CMK (cell line): ENCODE measurements at regions not wholly inside any gene's neighbourhood (a gene's known extent, or its start where the extent isn't known, plus 50 kb on each side); places are given as distances from the start of the nearest gene placed in this dataset.
"Not testable (repeated sequence)": the region's sequence is repeated elsewhere in the genome, so short reads cannot be mapped to it uniquely, and the experiment has no call there.

ENCODE experiments used
- DNase-seq: peaks from one replicate; pipeline ENCODE4 v3.0.0-alpha.2; 2010; ENCODE audit warnings: low read depth

DNA sequence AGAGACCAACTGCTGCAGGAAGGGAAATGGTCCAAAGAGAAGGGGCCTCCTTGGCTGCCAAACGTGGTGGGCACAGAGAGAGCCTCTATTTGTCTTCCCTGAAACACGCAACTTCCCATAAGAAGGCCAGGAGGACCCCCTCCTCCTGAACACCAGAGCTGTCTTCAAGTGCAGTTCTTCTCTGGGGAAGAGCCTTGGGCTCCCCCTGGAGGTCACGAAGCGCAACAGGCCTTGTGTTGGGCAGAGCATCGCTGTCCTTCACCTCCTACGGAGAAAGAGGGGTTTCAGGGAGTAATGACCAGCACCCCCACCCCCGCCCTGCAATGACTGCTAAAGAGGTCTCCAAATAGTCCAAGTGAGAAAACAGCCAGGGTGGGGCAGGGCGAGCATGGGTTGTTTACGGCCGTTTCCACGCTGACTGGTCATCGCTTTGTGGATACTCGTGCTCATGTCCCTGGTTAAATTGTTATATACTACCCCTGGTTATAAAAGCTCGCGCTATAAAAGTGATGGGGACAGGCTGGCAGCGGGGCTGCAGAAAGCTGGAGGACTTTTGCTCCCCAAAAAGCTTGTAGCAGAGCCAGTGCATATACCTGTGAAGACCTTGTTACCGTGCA, 397.5 kb upstream of the ATP10A start:
- peak; percentile 15 for DNase-seq

DNA sequence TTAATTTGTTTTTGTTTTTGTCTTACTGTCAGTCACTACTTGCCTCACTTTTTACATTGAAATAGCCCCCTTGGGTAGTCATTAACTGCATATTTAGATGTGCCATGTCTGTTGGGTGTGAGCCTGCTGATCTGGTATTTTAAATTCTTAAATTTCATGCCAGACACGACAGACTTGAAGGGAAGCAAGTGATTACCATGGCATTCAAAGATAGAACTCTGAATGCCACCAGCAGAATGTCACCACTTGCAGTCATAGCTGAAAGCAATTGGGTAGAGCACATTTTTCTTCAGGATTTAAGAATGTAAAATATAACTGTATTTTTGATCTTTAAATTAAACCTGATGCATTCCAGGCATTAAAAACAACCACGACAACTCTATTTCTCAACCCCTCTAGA, 396.5 kb upstream of the ATP10A start:
- DNase-seq = no peak

DNA sequence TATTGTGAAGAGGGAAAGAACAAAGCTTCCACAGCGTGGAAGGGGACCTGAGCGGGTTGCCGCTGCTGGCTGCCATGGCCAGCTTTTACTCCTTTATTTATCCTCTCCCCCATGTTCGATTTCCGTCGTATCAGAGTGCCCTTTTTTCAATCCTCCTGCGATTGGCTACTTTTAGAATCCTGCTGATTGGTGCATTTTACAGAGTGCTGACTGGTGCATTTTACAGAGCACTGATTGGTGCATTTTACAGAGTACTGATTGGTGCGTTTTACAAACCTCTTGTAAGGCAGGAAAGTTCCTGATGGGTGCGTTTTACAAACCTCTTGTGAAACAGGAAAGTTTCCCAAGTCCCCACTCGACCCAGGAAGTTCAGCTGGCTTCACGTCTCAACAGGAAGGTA, 381.7 kb upstream of the ATP10A start:
- not testable (repeated sequence) for DNase-seq

DNA sequence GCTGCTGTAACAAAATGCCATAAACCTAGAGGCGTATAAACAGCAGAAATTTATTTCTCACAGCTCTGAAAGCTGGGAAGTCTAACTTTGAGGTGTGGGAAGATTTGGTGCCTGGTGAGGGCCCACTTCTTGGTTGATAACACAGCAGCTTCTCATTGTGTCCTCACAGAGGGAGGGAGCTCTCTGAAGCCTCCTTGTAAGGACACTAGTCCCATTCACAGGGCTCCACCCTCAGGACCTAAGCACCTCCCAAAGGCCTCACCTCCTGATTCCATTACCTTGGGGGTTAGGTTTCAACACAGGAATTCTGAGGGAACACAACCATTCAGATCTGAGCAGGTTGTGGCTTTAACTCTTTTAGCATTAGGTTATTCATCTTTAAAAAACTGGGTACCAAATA, 380.3 kb upstream of the ATP10A start:
- DNase-seq = no peak

DNA sequence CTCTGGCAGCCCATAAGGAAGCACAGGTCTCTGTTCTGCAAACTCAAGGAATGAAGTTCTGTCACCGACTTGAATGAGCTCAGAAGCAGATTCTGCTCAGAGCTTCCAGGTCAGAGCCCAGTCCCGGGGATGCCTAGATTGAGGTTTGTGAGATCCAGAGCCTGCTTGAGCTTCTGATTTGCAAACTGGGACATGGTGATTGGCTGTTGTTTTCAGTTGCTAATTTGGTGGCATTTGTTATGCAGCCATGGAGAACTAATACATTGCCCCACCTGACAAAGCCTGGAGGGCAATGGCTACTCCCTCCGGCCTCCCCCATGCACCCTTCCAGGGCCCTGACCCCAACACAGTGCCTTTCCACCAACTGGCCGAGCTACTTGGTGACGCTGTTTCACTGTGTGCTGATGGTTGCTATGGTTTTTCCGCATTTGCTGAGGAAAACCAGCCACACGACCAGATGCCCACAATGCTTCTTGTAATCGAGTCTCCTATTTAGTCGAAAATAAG, 379.5 kb upstream of the ATP10A start:
- DNase-seq = no peak

DNA sequence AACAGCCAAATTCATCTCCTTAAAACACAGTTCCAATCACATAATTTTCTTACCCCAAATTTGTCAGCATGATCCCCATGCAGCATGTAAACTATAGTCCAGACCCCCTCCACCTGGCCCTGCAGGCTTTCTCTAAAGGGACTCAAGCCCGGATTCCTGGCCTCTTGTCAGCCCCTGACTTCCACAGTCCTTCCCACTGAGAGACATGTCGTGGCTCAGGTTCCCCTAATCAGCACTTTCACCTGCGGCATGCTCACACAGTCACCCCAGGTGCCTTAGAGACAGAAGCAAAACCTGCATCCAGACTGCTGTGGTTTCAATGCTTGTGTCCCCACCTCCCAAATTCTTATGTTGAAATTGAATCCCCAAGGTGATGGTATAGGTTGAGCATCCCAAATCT, 372.7 kb upstream of the ATP10A start:
- no peak for DNase-seq

DNA sequence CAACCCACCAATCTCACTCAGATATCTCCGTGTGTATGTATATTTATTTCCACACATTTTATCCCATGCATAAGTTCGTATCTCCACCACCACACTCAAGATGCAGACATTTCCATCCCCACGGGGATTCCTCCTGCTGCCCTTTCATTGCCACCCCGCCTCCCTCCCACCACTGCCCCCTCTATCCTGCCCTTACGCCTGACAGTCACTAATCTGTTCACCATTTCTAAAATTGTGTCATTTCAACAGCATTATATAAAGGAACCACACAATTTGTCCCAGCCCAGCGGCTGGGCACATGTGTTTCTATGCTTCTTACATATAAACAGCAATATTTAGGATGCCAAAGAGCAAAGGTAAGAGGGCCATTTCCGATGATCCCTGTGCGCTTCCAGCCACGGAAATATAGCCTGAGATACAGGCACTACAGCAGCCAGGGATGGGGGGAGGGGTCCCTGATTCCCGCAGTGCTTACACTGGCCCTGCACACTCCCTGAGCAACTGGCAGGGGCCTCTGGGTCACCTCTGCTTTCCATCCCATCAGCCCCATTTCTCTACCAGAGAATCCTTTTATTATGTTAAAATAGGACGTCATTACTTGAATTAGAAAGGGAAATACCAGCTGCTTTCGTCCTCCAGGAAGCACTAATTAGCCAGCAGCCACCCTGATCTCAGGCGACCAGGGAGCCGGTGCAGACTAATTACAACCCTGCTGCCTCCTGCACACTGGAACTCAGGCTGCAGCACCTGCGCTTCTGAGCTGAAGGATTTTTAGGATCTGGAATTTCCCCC, 372.0 kb upstream of the ATP10A start:
- DNase-seq = no peak

DNA sequence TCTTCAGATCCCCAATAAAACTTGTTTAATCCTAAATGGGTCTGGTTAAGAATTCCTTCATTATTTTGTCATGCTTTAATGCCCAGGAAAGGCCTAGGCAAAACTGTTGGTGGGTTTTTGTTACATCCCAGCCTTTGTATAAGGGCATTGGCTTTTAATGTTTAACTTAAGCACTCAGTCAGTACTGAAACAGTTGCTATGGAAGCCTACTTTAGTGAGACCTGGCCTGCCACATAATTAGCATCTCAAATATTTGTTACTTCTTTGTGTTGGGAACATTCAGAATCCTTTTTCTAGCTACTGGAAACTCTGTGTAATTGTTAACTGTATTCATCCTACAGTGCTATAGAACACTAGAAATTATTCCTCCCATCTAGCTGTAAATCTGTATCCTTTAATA, 369.6 kb upstream of the ATP10A start:
- DNase-seq = no peak

DNA sequence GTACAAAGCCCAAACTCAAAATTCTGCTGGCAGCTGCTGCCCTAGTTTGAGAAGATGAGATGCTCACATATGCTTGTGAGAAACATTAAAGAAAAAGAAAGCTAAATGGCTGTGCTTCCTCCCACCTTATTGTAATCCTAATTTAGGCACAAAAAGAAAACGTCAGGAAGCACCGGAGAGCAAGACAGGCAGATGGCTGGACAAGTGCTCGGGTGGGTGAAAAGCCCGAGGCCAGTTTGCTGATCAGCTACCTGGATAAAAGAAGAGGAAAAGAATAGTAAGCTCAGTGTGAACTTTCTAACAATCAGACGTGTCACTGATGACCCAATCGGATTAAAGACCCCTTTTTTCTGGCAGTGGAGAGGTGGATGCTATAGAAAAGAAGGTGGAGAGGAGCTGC, 368.0 kb upstream of the ATP10A start:
- no peak for DNase-seq

DNA sequence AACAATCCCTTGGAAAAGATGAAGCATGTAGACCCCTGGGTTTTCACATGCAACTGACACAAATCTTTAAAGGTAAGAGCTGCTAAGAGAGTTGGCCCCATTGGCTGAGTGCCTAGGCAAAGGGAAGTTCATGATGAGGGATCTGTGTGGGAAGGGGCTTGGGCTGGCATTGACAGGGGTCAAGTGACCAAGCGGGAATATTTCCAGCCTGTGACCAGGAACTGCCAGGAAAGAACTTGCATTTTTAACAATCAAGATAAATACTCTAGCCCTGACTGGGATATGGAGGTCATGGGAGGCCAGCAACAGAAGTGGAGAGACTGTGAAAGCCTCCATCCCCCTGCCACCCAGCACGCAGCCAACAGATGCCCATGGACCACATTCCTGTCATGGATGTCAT, 361.1 kb upstream of the ATP10A start:
- no peak for DNase-seq

DNA sequence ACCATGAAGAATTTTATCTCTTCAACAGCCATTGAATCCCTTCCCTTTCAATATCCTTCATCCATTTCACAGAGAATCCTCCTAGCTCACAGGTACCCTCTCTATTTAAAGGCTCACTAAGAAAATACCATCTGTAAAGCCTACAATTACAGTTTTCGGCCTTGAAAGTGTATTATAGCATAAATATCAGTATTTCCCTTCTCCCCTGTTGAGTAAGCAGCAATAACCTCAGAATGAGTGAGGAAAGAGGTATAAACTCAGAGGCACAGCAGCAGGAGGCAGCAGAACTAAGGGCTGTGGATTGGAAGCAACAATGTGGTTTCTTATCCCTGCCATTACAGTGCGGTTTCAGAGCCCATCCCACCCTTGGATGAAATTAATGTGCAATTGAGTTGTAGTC, 360.6 kb upstream of the ATP10A start:
- DNase-seq = no peak

DNA sequence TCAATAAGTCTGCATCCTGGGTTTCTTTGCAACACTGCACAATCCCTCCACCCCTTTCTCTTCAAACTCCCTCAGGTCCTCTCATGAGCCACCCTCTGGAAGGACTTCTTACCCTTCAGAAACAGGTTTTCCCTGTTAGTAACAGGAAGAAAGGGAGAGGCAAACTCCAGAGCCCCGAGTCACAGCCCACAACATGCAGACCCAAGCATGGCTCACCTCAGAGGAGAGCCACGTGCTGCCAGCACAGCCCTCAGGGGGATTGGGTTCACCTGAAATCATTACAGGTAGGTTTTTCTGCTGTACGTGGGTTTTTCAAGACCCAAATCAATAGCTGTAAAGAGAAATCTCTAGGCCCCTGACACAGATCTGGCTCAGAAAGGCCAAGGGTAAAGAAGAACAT, 359.7 kb upstream of the ATP10A start:
- DNase-seq = no peak

DNA sequence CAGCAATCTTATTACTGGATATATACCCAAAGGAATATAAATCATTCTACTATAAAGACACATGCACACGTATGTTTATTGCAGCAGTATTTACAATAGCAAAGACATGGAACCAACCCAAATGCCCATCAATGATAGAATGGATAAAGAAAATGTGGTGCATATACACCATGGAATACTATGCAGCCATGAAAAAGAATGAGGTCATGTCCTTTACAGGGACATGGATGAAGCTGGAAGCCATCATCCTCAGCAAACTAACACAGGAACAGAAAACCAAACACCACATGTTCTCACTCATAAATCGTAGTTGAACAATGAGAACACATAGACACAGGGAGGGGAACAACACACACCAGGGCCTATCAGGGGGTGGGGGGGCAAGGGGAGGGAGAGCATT, 353.9 kb upstream of the ATP10A start:
- not testable (repeated sequence) for DNase-seq

DNA sequence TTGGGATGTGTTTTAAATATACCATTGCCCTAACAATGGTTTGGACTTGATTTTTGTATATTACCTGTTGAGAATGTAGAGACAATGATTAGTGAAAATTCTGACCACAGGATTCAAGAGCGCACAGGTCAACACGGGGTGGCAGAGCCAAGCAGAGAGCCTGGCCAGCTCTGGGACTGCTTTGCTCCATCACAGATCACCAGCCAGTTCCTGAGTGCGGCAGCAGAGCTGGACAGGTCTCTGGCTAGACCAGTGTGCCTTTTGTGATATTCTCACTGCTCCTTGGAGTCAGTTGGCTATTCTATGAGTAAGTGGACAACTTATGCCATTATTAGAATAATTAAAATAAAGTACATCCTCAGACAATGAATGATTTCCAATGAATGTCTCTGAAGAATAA, 351.2 kb upstream of the ATP10A start:
- no peak for DNase-seq

DNA sequence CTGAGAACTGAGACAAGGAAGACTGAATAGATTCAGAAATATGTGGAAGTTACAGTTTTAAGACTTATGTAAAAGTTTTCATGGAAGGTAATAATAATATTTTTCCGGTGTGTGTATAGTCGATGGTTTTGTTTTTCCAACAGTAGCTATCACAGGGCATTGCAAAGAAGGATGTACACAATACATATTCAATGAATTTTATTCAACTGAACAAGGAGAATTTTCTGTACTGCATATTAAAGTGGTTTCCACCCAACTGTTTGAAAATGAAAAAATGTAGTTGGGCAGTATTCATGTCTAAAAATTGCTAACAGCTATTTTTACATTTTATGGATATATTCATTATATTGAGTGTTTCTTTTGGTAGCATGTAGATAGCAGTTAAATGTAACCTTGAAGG, 350.3 kb upstream of the ATP10A start:
- no peak for DNase-seq

DNA sequence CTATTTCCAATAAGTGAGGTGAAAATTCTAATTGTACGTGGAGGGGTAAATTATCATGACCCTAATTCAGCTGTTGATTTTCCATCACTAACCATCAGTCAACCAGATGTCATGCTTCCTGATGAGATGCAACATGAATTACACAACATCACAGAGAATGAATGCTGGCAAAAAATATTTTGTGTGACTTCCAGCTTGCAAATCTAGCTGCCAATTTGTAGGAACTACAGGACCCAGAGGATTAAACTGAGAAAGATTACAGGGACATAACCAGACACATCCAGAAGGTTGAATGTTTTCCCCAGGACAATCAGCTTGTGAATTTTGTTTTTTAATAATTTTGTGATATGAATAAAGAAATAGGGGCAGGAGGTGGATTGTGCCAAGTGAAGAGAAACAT, 349.0 kb upstream of the ATP10A start:
- no peak for DNase-seq

DNA sequence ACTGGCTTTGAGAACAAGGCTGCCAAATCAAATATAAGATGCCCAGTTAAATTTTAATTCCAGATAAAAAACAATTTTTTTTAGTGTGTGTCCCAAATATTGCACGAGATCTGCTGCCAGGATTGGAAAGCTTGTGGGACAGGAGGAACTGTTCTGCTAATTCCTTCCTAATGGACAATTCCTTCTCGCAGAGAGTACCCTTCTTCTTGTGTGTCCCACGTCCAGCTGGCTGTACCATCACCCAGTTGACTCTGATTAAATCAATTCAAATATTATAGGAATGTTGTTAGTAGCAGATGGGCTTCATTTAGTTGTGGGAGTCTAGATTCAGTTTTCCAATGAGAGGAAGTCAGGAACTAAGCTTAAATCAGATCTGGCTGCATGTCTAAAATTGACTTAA, 347.9 kb upstream of the ATP10A start:
- no peak for DNase-seq

DNA sequence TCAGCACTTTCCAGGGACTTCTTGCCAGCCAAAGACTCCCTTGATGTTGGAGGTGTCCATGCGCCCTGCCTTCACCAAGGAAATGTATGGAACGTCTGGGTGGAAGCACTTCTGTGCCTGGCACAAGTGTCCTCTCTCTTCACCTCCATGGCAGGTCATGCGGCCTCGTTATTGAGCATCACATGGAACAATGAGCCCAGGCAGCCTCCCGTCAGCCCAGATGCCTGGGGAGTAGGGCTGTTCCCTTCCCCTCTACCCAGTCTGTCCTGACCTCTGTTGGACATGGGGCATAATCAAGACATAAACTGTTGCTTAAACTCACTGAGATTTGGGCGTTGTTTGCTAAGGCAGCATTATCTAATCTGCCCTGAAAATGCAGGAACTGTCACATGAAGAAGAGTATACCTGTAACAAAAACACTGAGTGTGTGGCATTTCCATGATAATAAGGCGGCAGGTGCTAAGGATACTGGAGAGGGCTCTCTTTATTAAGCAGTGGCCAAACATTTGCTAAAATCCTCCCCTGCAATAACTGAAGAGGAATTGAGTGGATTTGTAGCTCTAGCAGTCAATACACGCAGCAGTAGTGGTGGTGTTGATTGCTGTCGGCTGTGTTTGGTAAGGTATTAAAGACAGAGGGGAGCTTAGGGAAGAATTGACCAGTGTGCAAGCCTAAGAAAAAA, 338.2 kb upstream of the ATP10A start:
- DNase-seq = no peak

DNA sequence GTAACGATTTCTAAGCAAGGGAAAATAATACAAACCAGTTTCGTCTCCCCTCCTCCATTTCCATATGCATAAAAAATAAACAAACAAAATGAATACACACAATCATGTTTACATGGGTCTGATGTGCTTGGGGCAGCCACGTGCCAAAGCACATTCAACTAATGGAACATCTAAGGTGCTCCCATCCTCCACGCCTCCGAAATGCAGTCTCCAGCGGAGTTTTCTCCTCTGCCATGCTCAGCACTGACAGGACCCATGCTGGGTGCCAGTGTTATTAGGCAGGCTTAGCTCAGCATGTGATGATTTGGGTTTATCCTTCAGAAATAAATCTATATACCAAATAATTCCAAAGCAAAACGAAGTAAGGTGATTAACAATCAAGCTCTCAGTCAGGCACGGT, 337.3 kb upstream of the ATP10A start:
- no peak for DNase-seq

DNA sequence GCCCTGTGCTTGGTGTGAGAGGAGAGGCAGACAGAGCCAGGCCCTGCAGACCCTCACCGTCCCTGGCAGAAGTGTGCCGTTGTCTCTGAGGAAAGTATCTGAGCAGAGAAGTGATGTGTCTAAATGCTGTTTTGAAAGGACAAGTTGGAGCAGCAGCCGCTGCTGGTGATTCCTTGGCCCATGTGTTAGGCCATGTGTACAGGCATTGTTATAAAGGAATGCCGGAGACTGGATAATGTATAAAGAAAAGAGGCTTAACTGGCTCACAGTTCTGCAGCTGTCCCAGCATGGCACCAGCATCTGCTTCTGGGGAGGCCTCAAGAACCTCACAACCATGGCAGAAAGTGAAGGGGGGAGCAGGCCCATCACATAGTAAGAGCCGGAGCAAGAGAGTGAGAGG, 334.6 kb upstream of the ATP10A start:
- DNase-seq = no peak

DNA sequence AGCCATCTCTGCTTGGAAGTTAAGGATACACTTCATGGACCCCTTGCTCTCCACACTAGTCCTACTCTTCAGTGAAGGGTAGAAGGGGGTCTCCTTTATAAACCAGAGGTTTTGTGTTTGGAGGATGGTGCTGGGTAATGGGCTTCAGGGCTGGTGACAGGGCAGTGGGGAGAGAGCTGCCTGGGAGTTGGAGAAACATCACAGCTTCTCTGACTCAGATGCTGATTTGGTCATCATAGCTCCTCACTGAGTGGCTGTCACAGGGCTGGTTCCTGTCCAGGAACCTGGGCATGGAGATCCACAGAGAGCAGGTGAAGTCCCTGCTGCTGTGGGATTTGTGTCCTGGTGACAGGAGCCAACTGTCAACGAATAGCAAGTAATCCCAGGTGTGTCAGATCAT, 333.9 kb upstream of the ATP10A start:
- DNase-seq = no peak

DNA sequence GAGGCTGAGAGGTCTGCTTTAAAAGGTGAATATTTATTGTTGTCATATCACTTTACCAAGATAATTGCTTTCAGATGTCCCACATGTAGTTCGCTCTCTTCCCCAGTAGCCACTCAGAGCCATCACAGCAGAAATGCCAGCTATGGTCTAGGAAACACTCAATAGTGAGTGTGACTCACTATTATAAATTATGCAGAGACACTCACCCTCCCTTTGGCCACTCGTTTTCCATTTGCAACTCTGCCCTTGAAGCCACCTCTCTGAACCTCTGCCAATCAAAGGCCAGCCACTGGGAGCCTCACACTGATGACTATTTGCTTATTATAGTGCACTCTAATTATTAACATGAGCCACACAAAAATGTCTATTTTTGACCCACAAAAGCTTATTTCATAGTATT, 328.1 kb upstream of the ATP10A start:
- no peak for DNase-seq

DNA sequence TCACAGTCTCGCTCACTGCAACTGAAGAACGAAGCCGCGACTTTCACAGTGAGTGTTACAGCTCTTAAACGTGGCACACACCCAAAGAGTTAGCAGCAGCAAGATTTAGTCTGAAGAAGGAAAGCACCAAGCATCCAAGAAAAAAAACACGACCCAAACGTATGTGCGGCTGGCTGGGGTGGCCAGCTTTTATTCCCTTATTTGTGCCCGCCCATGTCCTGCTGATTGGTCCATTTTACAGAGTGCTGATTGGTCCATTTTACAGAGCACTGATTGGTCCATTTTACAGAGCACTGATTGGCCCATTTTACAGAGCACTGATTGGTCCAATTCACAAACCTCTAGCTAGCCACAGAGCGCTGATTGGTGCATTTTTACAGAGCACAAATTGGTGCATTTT, 323.0 kb upstream of the ATP10A start:
- DNase-seq = not testable (repeated sequence)
